Upper lobe of left lung (tissue), 6 donors: ENCODE measurements at regions not wholly inside any gene's neighbourhood (a gene's known extent, or its start where the extent isn't known, plus 50 kb on each side); places are given as distances from the start of the nearest gene placed in this dataset.

Source experiments
- ATAC-seq, 2 donors: fragments of 200-7000 bp; cut with Tn5 transposase; one replicate each; pipeline ENCODE4 v1.9.1; 2022; ENCODE audit warnings: mild to moderate bottlenecking in 2 of 2, moderate library complexity in 2 of 2; ENCODE audit not compliant: low FRiP score in 2 of 2
- DNase-seq, 2 donors: peaks; one replicate each; pipeline ENCODE4 v3.0.0-alpha.2; 2019 to 2020
- H3K27ac ChIP-seq, 4 donors: fragments of 200-600 bp; sonication (generic); one replicate each; pipeline ENCODE4 v1.5.1; 2016 to 2019
- H3K27me3 ChIP-seq, 4 donors: fragments of 200-600 bp; sonication (generic); one replicate each; pipeline ENCODE4 v1.5.1; 2017 to 2019
- H3K36me3 ChIP-seq, 4 donors: fragments of 200-600 bp; sonication (generic); one replicate each; pipeline ENCODE4 v1.5.1; 2016 to 2019
- H3K4me1 ChIP-seq, 4 donors: fragments of 200-600 bp; sonication (generic); one replicate each; pipeline ENCODE4 v1.5.1; 2018 to 2019
- H3K4me3 ChIP-seq, 4 donors: fragments of 200-600 bp; sonication (generic); one replicate each; pipeline ENCODE4 v1.5.1; 2017 to 2019; ENCODE audit warnings: mild to moderate bottlenecking in 2 of 4, moderate library complexity in 1 of 4
- H3K9me3 ChIP-seq, 4 donors: fragments of 200-600 bp; sonication (generic); one replicate each; pipeline ENCODE4 v1.5.1; 2018 to 2019
- CTCF ChIP-seq, 6 experiments: fragments of 450-650 bp in 4 of 6; fragments of 200-600 bp in 2 of 6; sonication (generic) in 2 of 6; IDR thresholded peaks; one replicate each; pipeline ENCODE4 v1.5.1; 2016 to 2019; ENCODE audit warnings: antibody characterized with exemption in 6 of 6
- EP300 ChIP-seq, 4 donors: sonication (generic); formaldehyde crosslinking; IDR thresholded peaks; one replicate each; pipeline ENCODE4 v1.5.1; 2017; ENCODE audit warnings: antibody characterized with exemption in 4 of 4, control low read depth in 2 of 4
- POLR2A ChIP-seq, 4 donors: fragments of 450-650 bp; IDR thresholded peaks; one replicate each; pipeline ENCODE4 v1.5.1; 2016 to 2017; ENCODE audit warnings: antibody characterized with exemption in 4 of 4, mild to moderate bottlenecking in 2 of 4
- POLR2AphosphoS5 ChIP-seq, 2 donors: sonication (generic); formaldehyde crosslinking; IDR thresholded peaks; one replicate each; pipeline ENCODE4 v1.5.1; 2017; ENCODE audit warnings: antibody characterized with exemption in 2 of 2
- WGBS, 2 donors: methylation state at CpG; one replicate each; pipeline ENCODE4 v1.1.5; 2017 to 2018; 5-methylcytosine and 5-hydroxymethylcytosine counted together
- donor health status: DM: no; HTN: no; CAD: no; lungs with moderate emphysema.
- donor health status: DM: no; HTN: yes; CAD: no; lungs with severe emphysema.

GRCh38 chr17:53004902-53005301, 817.8 kb upstream of the KIF2B start:
- H3K9me3 ChIP-seq: no peaks in the 10 kb centered on the region
- H3K4me1 ChIP-seq: no peaks in the 10 kb centered on the region
- H3K27me3 ChIP-seq: no peaks in the 10 kb centered on the region
- no peak overlapping the region for H3K4me3 ChIP-seq
- no peak overlapping the region for H3K27ac ChIP-seq
- no peak for DNase-seq
- ATAC-seq: no peak
- TF ChIP-seq EP300 (IDR thresholded peaks at IDR 0.05) (no peak), POLR2AphosphoS5 (IDR thresholded peaks at IDR 0.05) (no peak), CTCF (IDR thresholded peaks at IDR 0.05) (no peak), POLR2A (IDR thresholded peaks at IDR 0.05) (no peak)
- H3K36me3 ChIP-seq: no peaks in the 10 kb centered on the region

GRCh38 chr17:52995881-52996280, 826.8 kb upstream of the KIF2B start:
- Histone ChIP-seq H3K27ac (no peak overlapping the region), H3K4me1 (no peaks in the 10 kb centered on the region), H3K36me3 (no peaks in the 10 kb centered on the region), H3K9me3 (peaks cover 0 to 7% (median 0%) of the 10 kb centered on the region in 4 donors), H3K4me3 (no peak overlapping the region), H3K27me3 (no peaks in the 10 kb centered on the region)
- WGBS, 2 donors: 69 to 79% methylated on average over 3 of the region's 3 CpGs
- TF ChIP-seq EP300 (IDR thresholded peaks at IDR 0.05) (no peak), POLR2AphosphoS5 (IDR thresholded peaks at IDR 0.05) (no peak), POLR2A (IDR thresholded peaks at IDR 0.05) (no peak), CTCF (IDR thresholded peaks at IDR 0.05) (no peak)
- ATAC-seq: no peak
- DNase-seq: no peak

DNA sequence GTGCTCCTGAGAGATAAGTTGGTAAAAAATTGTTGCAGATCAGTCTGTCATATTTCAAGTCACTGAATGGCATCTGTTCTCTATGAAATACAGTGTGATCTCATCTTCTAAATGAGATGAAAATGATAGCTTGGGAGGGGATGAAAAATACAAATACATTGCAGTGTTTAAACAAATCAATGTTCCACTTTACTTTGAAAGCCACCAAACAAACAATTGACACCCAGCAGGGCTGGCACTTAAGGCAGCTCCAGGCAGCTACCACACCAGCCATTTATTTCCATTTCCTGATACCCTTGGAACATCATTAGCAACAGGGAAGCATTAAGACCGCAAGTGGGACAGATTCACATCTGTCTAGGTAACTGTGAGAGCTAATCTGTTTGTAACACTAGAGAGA, 827.6 kb upstream of the KIF2B start:
- no peak overlapping the region for H3K27ac ChIP-seq
- no peaks in the 10 kb centered on the region for H3K4me1 ChIP-seq
- ATAC-seq (no peak), DNase-seq (no peak)
- TF ChIP-seq EP300 (IDR thresholded peaks at IDR 0.05) (no peak), POLR2A (IDR thresholded peaks at IDR 0.05) (no peak)
- H3K4me3 ChIP-seq: no peak overlapping the region
- whole genome bisulfite sequencing, 2 donors: 70 to 85% methylated on average over 1 of the region's 1 CpG
- peaks cover 0 to 7% (median 0%) of the 10 kb centered on the region in 4 donors for H3K9me3 ChIP-seq
- no peaks in the 10 kb centered on the region for H3K27me3 ChIP-seq
- H3K36me3 ChIP-seq: no peaks in the 10 kb centered on the region

- TF ChIP-seq POLR2AphosphoS5 (IDR thresholded peaks at IDR 0.05): no peak
- no peak for TF ChIP-seq POLR2A (IDR thresholded peaks at IDR 0.05)
- no peak for TF ChIP-seq EP300 (IDR thresholded peaks at IDR 0.05)
- TF ChIP-seq CTCF (IDR thresholded peaks at IDR 0.05): no peak
- H3K9me3 ChIP-seq: no peaks in the 10 kb centered on the region
- DNase-seq: no peak
- H3K4me1 ChIP-seq: no peaks in the 10 kb centered on the region
- H3K36me3 ChIP-seq: no peaks in the 10 kb centered on the region
- 38 to 60% methylated on average over 4 of the region's 4 CpGs for WGBS, 2 donors
- H3K27ac ChIP-seq: no peak overlapping the region
- no peak for ATAC-seq
- no peak overlapping the region for H3K4me3 ChIP-seq
- H3K27me3 ChIP-seq: no peaks in the 10 kb centered on the region
These were observed 827.6 kb upstream of the CA10 start for GRCh38 chr17:52986056-52986662.

- Histone ChIP-seq H3K27ac (no peak overlapping the region), H3K36me3 (no peaks in the 10 kb centered on the region), H3K9me3 (no peaks in the 10 kb centered on the region), H3K4me3 (no peak overlapping the region), H3K27me3 (no peaks in the 10 kb centered on the region), H3K4me1 (no peaks in the 10 kb centered on the region)
- 87 to 95% methylated on average over 1 of the region's 1 CpG for WGBS, 2 donors
- TF ChIP-seq POLR2AphosphoS5 (IDR thresholded peaks at IDR 0.05) (no peak), CTCF (IDR thresholded peaks at IDR 0.05) (no peak), EP300 (IDR thresholded peaks at IDR 0.05) (no peak), POLR2A (IDR thresholded peaks at IDR 0.05) (no peak)
- ATAC-seq: no peak
- DNase-seq: no peak
These were observed 823.8 kb upstream of the CA10 start for GRCh38 chr17:52982331-52982730.
